MM.1S (cell line): ENCODE measurements at regions not wholly inside any gene's neighbourhood (a gene's known extent, or its start where the extent isn't known, plus 50 kb on each side); places are given as distances from the start of the nearest gene placed in this dataset.

Experiments
- CTCF ChIP-seq: fragments of 300-600 bp; sonication (generic); IDR thresholded peaks from 2 replicates; pipeline ENCODE4 v1.5.1; 2016; ENCODE audit warnings: antibody characterized with exemption, low read length, mixed read lengths
- EZH2 ChIP-seq: fragments of 300-600 bp; sonication (generic); optimal IDR thresholded peaks from 2 replicates; pipeline ENCODE3; 2017; ENCODE audit warnings: low read depth, mild to moderate bottlenecking, antibody characterized with exemption, low read length, mixed read lengths

DNA sequence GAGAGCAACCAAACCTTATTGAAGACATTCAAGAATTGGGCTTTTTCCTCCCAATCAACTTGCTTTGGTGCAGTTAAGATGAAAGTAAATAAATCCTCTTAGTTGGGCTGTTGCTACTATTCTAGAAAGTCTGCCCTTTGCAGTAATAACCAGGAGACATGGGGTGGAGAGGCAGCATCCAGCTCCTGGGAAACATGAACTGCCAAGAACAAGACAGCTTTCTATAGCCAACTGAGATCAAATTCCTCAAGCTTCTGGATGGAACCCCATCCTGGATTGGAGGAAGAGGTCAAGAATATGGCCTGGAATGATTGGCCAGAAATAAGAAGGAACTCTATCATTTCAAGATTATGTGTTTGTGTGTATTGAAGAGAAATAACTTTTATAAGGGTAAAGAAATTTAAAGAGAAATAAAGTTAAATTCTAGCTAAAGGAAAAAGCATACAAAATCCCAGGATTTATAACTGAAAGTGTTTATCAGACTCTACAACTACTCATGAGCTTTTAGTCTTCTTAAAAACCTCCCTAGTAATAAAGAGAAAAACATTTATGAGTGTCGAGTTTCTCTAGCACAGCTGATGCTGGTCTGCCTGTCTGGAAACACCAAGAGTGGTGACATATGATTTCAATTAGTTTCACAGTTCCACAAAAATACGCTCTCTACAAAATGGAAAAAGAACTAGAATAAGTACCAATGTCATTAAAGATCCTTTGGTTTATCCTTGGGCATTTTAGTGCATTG, 70.1 kb upstream of the COL1A2 start:
- TF ChIP-seq CTCF (no peak), EZH2 (no peak)
